GM19467 (cell line): ENCODE measurements at regions not wholly inside any gene's neighbourhood (a gene's known extent, or its start where the extent isn't known, plus 50 kb on each side); places are given as distances from the start of the nearest gene placed in this dataset.
A peak's percentile ranks its signal among the peaks of the same experiment; 100 is the strongest.
"Not testable (repeated sequence)": the region's sequence is repeated elsewhere in the genome, so short reads cannot be mapped to it uniquely, and the experiment has no call there.

ENCODE experiments used
- ATAC-seq: cut with Tn5 transposase; IDR thresholded peaks from one replicate; pipeline ENCODE4 v1.9.1; 2021; ENCODE audit warnings: mild to moderate bottlenecking, moderate library complexity; ENCODE audit not compliant: unreplicated experiment

DNA sequence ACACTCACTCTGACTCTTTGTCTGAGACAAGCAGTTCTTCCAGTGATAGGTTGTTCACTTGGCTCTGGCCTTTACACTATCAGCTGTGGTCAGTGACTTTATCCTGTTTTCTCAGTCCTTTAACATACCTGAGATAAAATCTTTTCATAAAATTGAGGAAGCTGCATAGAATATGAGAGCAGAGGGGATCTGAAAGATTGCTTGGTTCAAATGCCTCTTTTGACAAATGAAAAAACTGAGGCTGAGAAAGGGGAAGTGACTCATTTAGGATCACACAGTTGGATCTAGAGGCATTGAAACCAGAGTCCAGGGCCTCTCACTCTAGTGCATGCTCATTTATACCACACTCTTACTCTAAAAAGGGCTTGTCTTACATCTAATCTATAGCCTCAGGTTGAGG, 277.0 kb upstream of the TBX18 start:
- ATAC-seq: no peak

DNA sequence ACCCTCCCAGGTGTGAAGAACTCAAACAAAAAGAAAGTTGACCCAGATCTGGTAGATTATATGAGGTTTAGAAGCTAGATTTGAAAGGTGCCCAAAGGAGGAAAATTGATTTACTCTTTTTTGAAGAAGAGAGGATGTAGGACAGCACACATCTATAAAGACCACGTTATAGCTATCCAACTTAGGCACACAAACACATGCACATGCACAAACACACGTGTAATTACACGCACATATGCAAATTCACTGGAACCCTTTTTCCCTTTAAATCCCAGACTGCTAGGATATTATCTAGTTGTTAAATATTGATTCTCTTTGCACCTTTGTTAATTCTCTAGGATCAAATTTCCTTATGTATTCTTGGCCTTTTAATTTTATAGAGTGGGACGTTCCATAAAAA, 272.8 kb upstream of the TBX18 start:
- ATAC-seq: no peak

DNA sequence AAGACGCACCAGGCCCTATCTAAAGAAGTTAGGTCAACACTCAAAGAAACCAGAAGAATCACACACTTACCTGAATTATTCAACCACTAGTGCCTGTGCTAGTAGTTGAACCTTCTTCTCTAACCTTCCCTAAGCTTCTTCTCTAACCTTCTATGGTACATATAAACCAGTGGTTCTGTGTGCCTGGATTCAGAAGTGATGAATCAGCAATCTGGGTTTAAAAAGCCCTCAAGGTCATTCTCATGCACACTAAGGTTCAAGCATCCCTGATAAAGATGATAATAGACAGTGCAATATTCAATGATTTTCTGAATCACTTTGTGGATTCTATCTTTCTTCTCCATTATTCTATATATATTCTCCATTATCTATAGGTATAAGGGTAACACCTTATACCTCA, 271.4 kb upstream of the TBX18 start:
- ATAC-seq: no peak

GRCh38 chr6:85033547-85033946, 269.1 kb upstream of the TBX18 start:
- ATAC-seq: no peak

GRCh38 chr6:85026021-85026420, 261.6 kb upstream of the TBX18 start:
- ATAC-seq: no peak

DNA sequence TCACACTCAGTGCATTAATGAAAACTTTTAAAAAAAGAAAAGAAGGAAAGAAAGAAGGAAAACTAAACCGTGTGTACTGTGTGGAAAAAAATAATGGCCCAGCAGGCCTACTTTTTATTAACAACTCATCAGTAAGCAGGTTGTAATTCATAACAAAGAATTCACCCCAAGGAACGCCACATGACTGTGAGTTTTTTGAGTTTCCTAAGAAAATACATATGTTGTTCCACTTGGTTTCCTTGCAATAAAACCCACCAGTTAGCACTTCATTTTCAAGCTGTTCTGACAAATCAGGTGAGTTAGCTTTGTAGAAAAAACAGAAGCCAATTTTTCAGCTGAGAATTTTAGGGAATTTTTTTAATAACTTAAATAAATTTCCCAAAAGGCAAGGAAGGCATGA, 259.3 kb upstream of the TBX18 start:
- no peak for ATAC-seq

DNA sequence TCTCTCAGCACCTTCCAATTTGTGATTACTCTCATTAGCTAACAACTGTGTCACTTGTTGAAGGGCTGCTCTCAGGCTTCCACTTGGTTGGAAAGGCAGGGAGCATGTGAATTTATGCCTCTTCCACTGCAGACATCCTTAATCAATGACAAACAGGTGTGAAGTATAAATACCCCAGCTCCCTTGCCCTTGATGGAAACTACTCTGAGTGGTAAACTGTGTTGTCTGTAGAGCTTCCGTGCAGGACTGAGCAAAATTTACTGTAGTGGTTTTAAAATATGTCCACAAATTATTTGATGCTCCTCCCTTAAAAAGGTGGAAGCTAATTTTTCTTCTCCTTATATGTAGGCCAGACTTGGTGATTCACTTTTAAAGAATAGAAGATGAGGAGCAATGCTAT, 253.0 kb upstream of the TBX18 start:
- ATAC-seq: no peak

- no peak for ATAC-seq
Measured at GRCh38 chr6:85016726-85017125, 252.3 kb upstream of the TBX18 start.

- peak; percentile 85 for ATAC-seq
Measured at GRCh38 chr6:85015396-85015990, 251.1 kb upstream of the TBX18 start.

- no peak for ATAC-seq
Measured at GRCh38 chr6:85010865-85011264, 246.5 kb upstream of the TBX18 start.

DNA sequence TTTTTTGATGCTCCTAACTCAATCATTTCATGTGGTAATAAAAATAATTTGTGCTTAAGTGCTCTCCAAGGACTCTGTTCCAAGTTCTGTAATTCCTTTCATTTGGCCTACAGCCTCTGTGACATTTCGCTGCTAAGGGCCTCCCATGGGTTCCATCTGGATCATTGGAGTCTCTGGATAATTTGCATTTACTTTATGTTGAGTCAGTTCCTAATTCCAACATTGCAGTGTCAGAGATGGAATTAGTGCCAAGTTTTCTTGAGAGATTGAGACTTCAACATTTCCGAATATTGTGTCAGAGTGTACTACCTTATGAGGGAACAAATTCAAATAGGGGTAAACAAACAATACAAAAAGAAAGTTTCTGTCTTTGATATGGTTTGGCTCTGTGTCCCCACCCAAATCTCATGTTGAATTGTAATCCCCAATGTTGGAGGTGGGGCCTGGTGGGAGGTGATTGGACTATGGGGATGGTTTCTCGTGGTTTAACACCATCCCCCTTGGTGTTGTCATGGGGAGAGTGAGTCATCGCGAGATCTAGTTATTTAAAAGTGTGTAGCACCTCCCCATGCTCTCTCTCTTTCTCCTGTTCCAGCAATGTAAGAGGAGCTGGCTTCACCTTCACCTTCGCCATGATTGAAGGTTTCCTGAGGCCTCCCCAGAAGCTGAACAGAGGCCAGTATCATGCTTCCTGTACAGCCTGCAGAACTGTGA, 244.1 kb upstream of the TBX18 start:
- no peak for ATAC-seq

- ATAC-seq: no peak
Measured at GRCh38 chr6:85006362-85006761, 242.0 kb upstream of the TBX18 start.

- no peak for ATAC-seq
Measured at GRCh38 chr6:85005494-85005893, 241.1 kb upstream of the TBX18 start.

GRCh38 chr6:85004361-85004995, 240.1 kb upstream of the TBX18 start:
- ATAC-seq: no peak

DNA sequence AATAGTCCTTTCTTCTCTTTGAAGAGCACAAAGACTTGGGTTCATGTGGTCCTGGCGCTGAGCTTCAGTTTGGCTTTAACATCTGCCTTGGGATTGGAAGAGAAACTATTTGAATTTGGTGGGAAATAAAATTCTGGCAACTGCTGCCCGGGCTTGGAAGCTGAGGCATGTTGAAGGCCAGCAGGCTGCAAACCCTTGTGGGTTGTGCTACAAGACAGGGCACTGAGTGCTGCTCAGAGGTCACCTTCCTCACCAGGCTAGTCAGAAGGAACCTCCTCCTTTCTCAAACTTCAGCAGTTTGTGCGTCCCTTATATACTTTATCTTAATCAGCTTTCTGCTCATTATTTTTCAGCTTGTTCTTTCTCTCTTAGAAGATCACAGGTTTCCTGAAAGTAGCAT, 238.4 kb upstream of the TBX18 start:
- ATAC-seq: no peak

DNA sequence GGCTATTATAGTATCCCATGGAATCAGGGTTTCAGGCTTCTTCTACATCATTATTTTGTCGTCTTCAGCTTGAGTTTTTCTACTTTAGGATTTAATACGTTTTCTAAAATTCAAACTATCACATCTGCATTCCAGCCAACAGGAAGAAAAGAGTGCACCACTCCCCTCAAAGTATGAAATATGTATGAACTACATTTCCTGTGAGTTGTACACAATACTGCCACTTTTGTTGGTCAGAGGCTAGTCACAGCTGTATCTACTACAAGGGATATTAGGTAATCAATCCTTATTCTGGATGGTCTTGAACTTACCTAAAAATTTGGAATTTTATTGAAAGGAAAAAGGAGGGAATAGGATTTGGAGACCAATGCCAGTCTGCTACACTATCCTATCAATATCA, 235.6 kb upstream of the TBX18 start:
- ATAC-seq: no peak

DNA sequence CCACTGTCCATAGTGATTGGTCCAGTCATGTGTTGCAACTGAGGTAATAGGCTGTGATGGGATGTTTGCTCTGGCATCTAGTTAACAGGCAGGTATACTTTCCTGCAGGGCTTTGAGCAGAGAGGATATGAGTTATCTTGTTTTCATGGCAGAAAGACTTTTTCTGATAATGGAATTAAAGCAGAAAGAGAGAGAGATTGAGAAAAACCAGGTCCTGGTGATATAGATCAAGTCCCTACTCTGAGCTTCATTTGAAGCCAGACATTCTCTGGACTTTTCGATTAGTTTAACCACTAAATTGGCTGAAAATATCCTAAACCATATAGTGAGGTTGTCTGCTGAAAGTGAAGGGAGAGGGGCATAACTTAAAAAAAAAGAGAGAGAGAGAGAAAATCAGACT, 233.8 kb upstream of the TBX18 start:
- no peak for ATAC-seq

- ATAC-seq: not testable (repeated sequence)
Measured at GRCh38 chr6:84988766-84989165, 224.4 kb upstream of the TBX18 start.

DNA sequence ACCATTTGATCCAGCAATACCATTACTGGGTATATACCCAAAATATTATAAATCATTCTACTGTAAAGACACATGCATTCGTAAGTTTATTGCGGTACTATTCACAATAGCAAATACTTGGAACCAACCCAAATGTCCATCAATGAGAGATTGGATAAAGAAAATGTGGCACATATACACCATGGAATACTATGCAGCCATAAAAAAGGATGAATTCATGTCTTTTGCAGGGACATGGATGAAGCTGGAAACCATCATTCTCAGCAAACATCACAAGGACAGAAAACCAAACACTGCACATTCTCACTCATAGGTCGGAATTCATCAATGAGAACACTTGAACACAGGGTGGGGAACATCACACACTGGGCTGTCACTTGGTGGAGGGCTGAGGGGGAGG, 221.1 kb upstream of the TBX18 start:
- not testable (repeated sequence) for ATAC-seq

GRCh38 chr6:84979541-84979940, 215.1 kb upstream of the TBX18 start:
- ATAC-seq: no peak

DNA sequence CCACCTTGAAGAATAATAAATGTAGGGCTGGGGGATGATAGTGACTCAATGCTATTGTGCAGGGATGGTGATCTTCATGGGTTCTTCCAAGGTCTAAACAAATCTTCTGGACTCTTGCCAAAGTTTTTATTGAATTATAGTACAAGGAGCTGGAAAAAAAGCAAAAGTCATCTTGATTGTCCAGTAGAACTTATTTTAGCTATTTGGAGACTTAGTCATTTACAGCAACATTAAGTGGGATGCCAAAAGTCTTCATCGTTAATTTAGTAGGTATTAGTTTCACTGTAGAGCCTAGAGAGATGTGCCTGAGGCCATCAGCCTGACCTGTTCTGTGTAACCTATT, 212.9 kb upstream of the TBX18 start:
- ATAC-seq: no peak

DNA sequence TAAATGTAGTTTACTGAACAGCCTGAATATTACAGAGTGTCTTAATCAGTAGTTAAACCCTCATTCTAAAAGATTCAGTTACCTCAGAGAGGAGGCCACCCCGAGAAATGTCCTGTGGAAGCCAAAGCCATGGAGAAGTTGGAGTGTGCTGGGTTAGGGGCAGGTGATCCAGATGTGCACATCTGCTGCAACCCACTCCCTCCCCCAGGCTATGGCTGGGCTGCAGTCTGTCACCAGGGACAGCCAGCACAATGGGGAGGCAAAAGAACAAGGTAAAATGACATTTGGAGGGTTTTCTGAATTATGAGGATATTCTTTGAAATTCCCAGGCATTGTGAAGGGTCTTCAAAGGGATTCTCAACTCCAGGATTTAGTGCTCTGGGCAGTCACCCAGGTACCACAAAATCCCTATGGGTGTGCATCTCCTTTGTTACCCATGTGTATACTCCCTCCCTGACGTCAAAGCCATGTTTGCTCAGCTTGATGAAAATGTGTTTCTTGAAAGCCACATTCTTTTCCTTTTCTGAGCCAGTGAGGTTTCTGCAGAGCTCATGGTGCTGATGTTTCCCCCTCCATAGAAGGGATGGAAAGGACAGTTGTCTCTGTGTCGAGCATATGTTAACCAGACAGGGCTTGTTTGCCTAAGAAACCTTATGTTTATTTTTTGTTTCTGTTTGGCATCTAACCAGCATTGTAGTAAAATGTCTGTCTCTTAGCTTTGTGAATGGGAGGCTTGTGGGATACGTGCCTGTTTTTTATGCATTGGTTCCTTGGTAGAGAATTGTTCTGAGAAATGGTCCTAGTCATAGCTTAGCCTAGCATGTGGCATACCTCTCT, 212.3 kb upstream of the TBX18 start:
- ATAC-seq: no peak
